Pancreas (tissue), 10 donors: ENCODE measurements at regions not wholly inside any gene's neighbourhood (a gene's known extent, or its start where the extent isn't known, plus 50 kb on each side); places are given as distances from the start of the nearest gene placed in this dataset.
A peak's percentile ranks its signal among the peaks of the same experiment; 100 is the strongest.

Source experiments
- ATAC-seq, 4 donors: fragments of 200-7000 bp; cut with Tn5 transposase; one replicate each; pipeline versions ENCODE4 v1.8.0 to v1.9.1; 2020; ENCODE audit warnings: mild to moderate bottlenecking in 4 of 4, moderate library complexity in 4 of 4
- DNase-seq, 6 donors: peaks; one replicate each; pipeline ENCODE4 v3.0.0-alpha.2; 2020
- FAIRE-seq: peaks from 2 replicates; lab custom pipeline; 2012; peaks lifted over from hg19 to GRCh38; lab: Jason Lieb, UNC
- H3K27ac ChIP-seq, 4 donors: fragments of 200-600 bp; sonication (generic); 1 replicate in 3 of 4; 2 replicates in 1 of 4; pipeline versions ENCODE4 v1.5.0 to v1.8.0; 2020
- H3K27me3 ChIP-seq, 4 donors: fragments of 200-600 bp; one replicate each; pipeline ENCODE4 v1.8.0; 2021
- H3K36me3 ChIP-seq, 3 donors: fragments of 200-600 bp; sonication (generic) in 1 of 3; one replicate each; pipeline versions ENCODE4 v1.5.0 to v1.8.0; 2020 to 2021
- H3K4me1 ChIP-seq, 3 donors: fragments of 200-600 bp; one replicate each; pipeline ENCODE4 v1.8.0; 2021
- H3K4me3 ChIP-seq, 4 donors: fragments of 200-600 bp; sonication (generic) in 2 of 4; one replicate each; pipeline versions ENCODE4 v1.5.0 to v1.8.0; 2020 to 2021
- H3K9me3 ChIP-seq, 4 donors: fragments of 200-600 bp; one replicate each; pipeline ENCODE4 v1.8.0; 2021
- CTCF ChIP-seq, 4 donors: fragments of 200-600 bp; sonication (generic) in 3 of 4; IDR thresholded peaks; one replicate each; pipeline versions ENCODE4 v1.5.0 to v1.8.0; 2021; ENCODE audit warnings: antibody characterized with exemption in 4 of 4
- WGBS, 2 donors: extraction: QIAGEN DNeasy Blood & Tissue Kit; methylation state at CpG; one replicate each; pipeline ENCODE4 v1.1.7; 2013; 5-methylcytosine and 5-hydroxymethylcytosine counted together
- intact Hi-C, 3 donors: fragments of 100-400 bp; cut with DNase I; formaldehyde crosslinking; loops; one replicate each; pipeline versions ENCODE4 v1.11.1 to v1.14.2; 2022
- donor health status: healthy with polysubstance abuse.
- donor health status: DM: no; HTN: no; CAD: no; lungs with moderate emphysema.
- donor health status: DM: no; HTN: no; CAD: no.
- donor health status: control.
- donor health status: control.
- donor health status: Bipolar disorder and iron deficiency.
- donor health status: DM: yes; HTN: yes; CAD: no.
- donor health status: DM: no; HTN: no; CAD: no.
- donor health status: DM: no; HTN: no; CAD: no.
- donor health status: DM: yes; HTN: yes; CAD: no.

GRCh38 chr2:215622837-215623236, 187.0 kb upstream of the FN1 start:
- FAIRE-seq (no peak), DNase-seq (no peak), ATAC-seq (no peak)
- no peaks in the 10 kb centered on the region for H3K36me3 ChIP-seq
- intact Hi-C loops: no loop called here
- H3K9me3 ChIP-seq: no peaks in the 10 kb centered on the region
- H3K4me1 ChIP-seq: no peaks in the 10 kb centered on the region
- H3K27me3 ChIP-seq: no peaks in the 10 kb centered on the region
- no peak overlapping the region for H3K4me3 ChIP-seq
- 77 to 85% methylated on average over 5 of the region's 5 CpGs for WGBS, 2 donors
- no peak for TF ChIP-seq CTCF (IDR thresholded peaks at IDR 0.05)
- H3K27ac ChIP-seq: no peak overlapping the region

DNA sequence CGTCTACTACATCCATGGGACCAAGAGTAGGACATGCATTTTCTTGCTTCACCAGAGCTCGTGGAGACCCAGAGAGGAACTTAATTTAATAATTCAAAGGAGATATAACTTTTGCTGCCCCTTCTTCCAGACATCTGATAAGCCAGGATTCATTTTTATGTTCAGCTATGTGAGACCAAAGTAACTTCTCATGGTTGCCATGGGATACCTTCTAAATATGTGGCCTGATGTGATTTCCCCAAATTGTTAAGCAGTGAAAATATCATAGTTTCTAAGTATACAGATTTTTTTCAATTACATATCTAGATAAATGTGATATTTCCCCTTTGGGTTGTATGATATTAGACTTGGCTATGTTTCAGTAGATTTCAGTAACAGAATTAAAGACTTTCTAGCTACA, 185.5 kb upstream of the FN1 start:
- no peak overlapping the region for H3K27ac ChIP-seq
- no peaks in the 10 kb centered on the region for H3K36me3 ChIP-seq
- FAIRE-seq: no peak
- H3K27me3 ChIP-seq: no peaks in the 10 kb centered on the region
- 78 to 79% methylated on average over 2 of the region's 2 CpGs for WGBS, 2 donors
- DNase-seq: no peak
- ATAC-seq: no peak
- TF ChIP-seq CTCF (IDR thresholded peaks at IDR 0.05): no peak
- no peaks in the 10 kb centered on the region for H3K9me3 ChIP-seq
- no peak overlapping the region for H3K4me3 ChIP-seq
- no peaks in the 10 kb centered on the region for H3K4me1 ChIP-seq
- intact Hi-C loops: no loop called here

DNA sequence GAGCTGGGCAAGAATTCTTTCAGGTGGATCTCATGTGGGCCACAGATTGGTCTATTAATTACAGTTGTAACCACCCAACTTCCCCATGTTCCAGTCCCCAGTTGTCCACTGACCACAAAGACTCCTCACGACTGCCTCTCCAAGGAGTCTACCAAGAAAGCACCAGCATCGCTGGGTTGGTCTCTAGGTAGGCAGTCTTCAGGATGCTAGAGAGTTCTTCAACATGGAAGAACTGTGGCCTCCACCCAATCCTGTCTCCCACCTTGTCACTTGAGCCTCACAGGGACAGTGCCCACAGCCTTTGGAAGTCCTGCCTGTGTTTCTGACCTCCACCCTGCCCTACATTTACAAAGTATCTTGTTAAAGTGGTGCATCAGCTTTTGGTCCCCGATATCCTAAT, 184.7 kb upstream of the FN1 start:
- H3K9me3 ChIP-seq: no peaks in the 10 kb centered on the region
- FAIRE-seq (no peak), DNase-seq (no peak), ATAC-seq (no peak)
- H3K27ac ChIP-seq: no peak overlapping the region
- TF ChIP-seq CTCF (IDR thresholded peaks at IDR 0.05): no peak
- intact Hi-C loops: no loop called here
- WGBS, 2 donors: 89 to 92% methylated on average over 3 of the region's 3 CpGs
- no peaks in the 10 kb centered on the region for H3K27me3 ChIP-seq
- H3K36me3 ChIP-seq: no peaks in the 10 kb centered on the region
- H3K4me1 ChIP-seq: no peaks in the 10 kb centered on the region
- H3K4me3 ChIP-seq: no peak overlapping the region

DNA sequence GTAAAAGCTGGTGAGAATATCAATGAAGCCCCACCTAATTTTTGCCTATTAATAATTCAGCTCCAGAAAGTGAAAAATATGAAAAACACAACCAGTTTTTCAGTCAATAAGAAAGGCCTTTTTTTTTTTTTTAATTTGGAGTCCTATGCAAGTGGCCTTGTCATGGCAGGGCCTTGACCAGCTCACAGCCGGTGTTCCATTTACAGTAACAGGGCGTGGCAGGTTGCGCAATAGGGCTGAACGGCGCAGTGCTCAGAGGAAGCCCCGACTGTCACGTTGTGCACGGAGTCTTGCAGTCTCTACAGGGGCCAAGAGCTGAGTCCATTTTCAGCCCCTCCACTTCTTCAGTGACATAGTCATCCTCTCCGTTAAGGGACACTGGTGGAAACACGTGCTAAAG, 184.1 kb upstream of the FN1 start:
- H3K27me3 ChIP-seq: no peaks in the 10 kb centered on the region
- WGBS, 2 donors: 50 to 51% methylated on average over 10 of the region's 10 CpGs
- intact Hi-C loops: no loop called here
- peak in 3 of 6 donors; percentile 30 to 58 (median 40) for DNase-seq
- no peaks in the 10 kb centered on the region for H3K36me3 ChIP-seq
- H3K27ac ChIP-seq: no peak overlapping the region
- ATAC-seq: peak in 3 of 4 donors; percentile 56 to 80 (median 65)
- FAIRE-seq: no peak
- H3K4me3 ChIP-seq: no peak overlapping the region
- no peaks in the 10 kb centered on the region for H3K9me3 ChIP-seq
- no peaks in the 10 kb centered on the region for H3K4me1 ChIP-seq
- TF ChIP-seq CTCF (IDR thresholded peaks at IDR 0.05): no peak

DNA sequence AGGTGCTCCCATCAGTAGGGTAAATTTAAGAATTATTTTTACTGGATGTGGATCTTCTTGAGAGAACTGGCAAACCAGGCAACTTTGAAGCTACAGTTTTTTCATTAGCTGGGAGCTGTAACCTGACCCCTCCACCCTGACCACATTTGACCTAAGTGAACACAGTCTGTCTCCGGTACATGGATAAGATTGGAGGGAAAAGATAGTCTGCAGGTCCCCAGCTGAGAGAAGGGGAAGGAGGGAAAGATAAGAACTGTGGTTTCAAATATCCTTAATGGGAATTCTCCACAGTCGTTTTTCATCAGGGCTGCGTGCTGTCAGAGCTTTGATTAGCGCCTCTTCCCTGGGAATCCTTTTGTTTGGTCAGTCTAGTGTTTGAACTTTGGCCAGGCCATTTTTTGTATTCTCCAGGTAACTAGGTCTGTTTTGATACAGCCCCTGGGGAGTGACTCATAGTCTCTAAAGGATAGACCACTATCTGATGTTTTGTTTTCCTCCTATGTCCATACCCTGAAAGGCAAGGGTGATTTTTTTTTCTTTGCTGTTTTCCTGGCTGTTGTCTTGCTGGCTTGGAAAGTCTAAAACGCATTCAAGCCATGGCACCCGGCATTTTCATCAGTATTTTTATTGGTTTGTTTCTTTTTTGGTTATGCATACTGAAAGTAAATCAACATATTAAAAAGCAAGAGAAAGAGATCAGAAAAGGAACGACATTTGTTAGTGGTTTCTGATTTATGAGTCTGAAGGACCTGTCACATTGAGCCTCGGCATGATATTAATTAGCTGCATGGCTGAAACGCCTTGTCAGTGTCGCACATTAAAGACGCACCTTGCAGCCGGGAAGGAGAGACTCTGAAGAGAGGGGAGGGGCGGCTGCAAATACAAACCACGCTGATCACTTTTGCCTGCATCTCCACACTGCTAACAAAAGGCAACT, 183.4 kb upstream of the FN1 start:
- H3K27ac ChIP-seq: no peak overlapping the region
- peak in 3 of 4 donors; percentile 35 to 44 (median 40) for ATAC-seq
- H3K36me3 ChIP-seq: no peaks in the 10 kb centered on the region
- intact Hi-C loops: no loop called here
- no peak overlapping the region for H3K4me3 ChIP-seq
- TF ChIP-seq CTCF (IDR thresholded peaks at IDR 0.05): no peak
- H3K4me1 ChIP-seq: no peaks in the 10 kb centered on the region
- FAIRE-seq: no peak
- DNase-seq: no peak
- H3K9me3 ChIP-seq: no peaks in the 10 kb centered on the region
- 15 to 18% methylated on average over 14 of the region's 14 CpGs for WGBS, 2 donors
- H3K27me3 ChIP-seq: no peaks in the 10 kb centered on the region
